NCI-H345 treated with DMSO at 0.1 percent for 48 hours (cell line): ENCODE measurements at regions not wholly inside any gene's neighbourhood (a gene's known extent, or its start where the extent isn't known, plus 50 kb on each side); places are given as distances from the start of the nearest gene placed in this dataset.

Experiments
- DNase-seq: peaks from one replicate; lab custom pipeline; 2025; ENCODE audit not compliant: unreplicated experiment; lab: John Stamatoyannopoulos, UW

DNA sequence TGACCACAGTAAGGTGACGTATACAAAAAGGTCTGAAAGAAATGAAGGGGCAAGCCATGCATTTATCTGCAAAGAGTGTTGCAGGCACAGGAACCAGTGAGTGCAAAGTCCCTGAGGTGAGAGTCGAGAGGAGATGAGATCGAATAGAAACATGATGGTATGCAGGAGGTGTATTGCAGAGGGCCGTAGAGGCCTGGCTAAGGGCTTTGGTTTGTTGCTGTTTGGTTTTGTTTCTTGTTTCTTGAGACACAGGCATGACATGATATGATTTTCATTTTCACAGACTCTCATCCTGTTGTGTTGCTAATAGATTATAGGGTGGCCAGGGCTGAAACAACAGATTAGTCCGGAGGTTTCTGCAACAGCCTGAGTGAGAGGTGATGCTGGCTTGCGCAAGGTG lies 80.4 kb downstream of the HSPH1 start:
- no peak for DNase-seq

DNA sequence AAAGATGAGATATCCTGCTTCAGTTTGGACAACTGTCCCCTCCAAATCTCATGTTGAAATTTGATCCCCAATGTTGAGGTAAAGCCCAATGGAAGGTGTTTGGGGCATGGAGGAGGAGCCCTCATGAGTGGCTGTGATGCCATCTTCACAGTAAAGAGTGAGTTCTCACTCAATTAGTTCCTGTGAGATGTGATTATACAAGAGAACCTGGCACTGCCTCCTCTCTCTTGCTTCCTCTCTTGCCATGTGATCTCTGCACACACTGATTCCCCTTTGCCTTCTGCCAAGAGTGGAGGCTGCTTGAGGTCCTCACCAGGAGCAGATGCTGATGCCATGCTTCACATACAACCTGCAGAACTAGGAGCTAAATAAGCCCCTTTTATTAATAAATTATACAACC lies 86.9 kb downstream of the HSPH1 start:
- no peak for DNase-seq

DNA sequence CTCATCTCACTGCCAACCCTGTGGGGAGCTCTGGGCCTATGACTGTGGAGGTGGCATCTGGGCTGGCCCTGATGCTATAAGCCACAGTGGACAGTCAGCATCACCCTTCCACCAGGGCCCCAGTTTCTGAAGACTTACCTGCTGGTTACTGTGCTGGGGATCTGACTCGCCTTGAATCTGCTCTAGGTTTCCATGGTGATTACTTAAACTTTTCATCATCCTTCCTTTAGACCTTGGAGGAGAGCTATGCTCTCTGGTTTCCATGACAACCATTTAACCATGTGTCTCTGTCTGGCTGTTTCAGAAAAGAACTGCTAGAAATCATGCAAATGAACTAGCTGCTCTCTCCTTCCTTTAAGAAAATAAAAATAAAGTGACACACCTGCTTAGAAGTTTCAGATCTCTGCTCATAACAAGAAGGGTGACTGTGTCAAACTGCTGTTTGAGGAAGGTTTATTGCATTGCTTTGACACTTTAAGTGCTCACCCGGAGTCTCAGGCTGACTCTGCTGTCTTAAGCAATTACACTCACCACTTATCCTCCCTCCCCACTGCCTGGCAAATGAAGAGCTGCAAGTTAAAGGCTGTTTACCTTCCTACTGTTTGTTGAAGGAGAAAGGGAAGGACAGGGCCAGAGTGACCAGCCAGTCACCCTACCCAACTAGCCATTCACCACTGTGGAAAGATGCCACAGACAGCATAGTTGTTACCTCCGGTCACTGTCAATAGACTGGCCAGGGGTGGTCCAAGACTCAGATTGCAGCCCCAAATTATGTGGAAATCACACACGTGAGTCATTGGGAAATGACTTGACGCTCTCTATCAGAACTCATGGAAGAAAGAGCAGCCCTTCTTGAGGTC lies 87.6 kb downstream of the HSPH1 start:
- DNase-seq: no peak

DNA sequence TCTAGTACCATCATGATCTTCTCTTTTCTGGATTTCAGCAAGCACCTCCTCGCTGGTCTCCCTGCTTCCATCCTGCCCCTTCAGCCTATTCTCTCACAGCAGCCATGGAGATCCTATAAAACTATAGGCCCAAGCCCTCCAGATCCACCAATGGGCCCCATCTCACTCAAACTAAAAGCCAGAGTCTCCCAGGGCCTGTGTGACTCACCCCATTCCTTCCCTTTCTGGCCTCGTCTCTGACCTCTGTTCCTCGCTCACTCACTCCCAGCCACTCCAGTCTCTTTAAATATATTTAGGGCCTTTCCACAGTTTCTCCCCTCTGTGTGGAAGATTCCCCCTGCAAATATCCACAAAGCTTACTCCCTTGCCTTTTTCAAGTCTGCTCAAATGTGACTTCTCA lies 89.7 kb downstream of the HSPH1 start:
- DNase-seq: no peak

DNA sequence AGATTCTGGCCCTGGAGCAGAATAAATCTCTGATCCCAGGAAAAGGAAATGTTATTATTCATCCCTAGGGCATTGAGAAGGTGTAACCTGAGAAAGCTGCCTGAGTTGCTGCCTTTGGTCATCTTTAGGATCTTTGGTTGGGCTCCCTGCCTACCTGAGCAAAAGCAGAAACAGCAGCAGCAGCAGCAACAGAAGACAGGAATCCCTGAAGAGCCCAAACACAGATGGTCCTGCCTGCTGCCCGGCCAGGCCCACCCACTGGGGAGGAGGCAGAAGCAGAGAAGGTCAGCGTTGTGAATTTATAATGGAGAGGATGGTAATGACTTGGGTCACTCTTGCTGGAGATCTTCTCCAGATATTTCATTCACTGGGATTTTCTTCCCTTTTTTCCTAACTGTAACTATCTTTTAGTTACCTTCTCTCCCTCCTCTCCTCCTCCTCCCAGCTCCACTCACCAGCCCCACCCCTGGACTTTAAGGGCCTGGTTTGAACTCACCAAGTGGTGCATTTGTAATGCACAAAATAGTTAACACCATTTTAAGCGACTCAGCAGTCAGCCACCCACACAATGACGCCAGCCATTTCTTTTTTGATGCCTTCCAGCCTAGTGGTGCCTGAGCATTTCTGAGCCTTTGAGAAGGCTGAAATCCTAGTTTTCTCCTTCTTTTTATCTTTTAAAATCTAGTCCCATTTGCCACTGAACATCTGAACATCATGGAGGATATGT lies 91.7 kb downstream of the HSPH1 start:
- no peak for DNase-seq

DNA sequence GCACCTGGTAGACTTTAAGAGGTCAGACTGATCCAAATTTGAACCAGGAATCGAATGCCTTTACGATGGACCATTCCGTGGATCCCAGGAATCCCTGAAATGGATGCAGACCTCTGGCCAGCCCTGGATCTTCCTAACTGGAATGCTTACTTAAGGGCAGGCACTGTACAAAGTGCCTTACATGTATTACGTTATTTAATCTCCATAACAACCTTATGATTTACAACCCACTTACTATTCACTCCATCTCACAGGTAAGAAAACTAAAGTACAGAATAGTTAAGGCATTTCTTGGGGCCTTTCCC lies 93.6 kb downstream of the HSPH1 start:
- DNase-seq: no peak

DNA sequence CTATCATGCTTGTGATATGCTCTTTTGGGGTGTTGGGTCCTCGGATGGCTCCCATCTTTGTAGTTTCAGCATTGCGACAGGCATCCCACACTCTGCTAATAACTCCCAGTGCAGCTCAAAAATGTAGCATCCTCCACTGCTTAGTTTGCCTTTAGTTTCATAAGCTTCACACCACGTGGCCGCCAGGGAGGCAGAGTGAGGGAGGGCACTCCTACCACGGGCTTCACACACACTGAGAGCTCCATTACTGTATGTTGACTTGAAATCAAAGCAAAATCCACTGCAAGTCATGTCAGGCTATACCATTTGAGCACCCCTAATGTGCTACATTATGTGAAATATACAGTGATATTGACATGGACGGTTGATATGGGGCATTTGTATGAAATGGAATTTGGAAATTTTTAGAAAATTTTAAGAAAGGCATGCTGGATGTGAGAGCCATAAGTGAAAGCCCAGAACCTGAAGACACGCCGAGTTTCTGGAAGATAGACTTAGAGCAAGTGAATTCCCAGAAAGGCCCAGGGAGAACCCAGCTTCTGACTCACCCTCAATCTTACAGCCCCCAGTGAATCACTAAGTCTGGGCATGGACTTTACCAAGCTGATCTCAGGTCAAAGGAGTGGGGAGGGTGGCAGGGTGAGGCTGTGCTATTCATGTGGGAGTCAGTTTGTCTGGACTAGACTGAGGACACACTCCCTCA lies 94.1 kb downstream of the HSPH1 start:
- DNase-seq: no peak

DNA sequence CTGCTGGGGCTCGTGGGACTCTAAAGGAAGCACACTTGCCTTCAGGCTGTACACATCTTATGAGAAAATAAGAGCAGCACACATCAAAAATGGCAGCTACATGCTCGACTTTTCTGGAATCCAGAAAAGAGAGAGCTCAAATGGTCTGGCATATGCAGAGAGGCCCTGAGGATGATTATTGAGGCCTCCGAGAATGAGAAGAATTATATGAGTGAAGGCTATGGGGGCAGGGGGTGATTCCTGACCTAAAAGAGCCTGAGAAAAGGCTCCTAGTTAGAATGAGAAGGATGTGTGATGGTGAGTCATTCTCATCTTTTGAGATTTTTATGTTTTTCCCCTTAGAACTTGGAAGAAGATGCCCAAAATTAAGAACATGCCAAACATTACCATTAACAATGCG lies 97.1 kb downstream of the HSPH1 start:
- no peak for DNase-seq

DNA sequence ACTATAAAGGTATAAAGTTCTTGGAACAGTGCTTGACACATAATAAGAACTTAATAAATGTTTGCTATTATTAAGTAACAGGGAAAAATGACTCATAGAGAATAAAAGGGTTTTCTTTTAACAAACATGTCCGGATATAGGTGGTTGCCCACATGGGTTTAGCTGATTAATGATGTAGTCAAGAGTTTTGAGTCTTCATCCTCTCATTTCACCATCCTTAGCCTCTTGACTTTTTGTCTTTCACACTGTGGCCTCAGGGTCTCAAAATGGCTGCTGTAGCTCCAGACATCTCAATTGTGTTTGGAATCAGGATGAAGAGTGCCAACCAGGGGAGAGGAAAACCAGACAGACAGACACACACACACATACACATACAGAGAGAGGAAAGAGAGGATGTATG lies 97.9 kb downstream of the HSPH1 start:
- no peak for DNase-seq

DNA sequence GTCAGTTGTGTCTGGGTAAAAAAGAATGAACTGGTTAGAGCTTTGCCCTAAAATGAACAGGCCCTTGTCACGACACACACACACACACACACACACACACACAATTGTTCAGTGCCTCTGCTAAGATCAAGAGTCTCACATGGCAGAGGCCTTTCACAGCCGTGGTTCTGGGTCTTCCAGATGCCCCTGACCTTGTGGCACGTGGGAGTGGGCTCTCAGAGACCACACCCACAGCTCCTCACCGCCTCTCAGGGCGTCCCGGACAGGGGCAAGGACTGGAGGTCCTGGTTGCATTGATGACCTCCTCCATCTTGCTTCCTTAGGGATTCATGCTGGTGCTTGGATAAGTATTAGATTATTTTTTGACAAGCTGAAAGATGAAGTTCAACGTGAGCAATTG lies 101.0 kb downstream of the HSPH1 start:
- no peak for DNase-seq

DNA sequence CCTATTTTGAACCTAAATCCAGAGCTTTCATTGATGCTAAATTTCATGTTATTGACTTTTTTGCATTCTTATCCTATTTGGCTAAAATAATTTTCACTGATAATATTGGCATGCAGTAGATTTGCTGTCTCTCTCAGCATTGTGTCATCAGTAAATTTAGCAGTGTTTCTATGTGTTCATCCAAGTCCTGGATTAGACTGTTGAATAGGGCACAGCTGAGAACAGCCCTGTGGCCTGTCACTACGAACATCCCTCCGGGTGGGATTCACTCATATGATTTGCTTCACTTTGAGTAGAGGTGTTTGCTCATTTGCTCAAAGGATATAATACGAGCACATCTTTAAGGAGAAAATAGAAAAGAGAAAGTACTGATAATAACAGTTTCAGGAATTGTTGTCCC lies 101.5 kb downstream of the HSPH1 start:
- DNase-seq: no peak

DNA sequence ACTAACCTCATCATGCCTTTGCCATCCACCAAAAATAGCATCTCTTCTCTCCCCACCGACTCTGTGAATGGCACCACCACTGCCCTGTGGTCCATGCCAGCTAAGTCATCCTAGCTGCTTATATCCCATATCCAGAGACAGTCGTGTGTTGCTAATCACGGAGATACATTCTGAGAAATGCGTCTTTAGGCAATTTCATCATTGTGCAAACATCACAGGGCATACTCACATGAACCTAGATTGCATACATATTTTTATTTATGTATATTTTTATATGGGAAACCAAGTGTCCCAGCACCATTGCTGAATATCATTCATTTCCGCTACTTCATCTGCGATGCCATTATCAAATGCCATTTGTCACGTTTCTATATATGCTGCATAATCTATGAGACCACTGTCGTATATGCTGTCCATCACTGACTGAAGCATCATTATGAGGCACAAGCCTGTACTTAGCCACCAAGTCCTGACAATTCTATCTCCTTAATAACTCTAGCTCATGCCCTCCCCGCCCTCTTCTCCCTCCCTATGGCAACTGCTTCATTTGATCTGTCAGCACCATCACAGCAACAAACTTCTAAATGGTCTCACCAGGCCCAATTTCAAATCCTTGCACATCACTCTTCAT lies 104.2 kb downstream of the HSPH1 start:
- DNase-seq: no peak

DNA sequence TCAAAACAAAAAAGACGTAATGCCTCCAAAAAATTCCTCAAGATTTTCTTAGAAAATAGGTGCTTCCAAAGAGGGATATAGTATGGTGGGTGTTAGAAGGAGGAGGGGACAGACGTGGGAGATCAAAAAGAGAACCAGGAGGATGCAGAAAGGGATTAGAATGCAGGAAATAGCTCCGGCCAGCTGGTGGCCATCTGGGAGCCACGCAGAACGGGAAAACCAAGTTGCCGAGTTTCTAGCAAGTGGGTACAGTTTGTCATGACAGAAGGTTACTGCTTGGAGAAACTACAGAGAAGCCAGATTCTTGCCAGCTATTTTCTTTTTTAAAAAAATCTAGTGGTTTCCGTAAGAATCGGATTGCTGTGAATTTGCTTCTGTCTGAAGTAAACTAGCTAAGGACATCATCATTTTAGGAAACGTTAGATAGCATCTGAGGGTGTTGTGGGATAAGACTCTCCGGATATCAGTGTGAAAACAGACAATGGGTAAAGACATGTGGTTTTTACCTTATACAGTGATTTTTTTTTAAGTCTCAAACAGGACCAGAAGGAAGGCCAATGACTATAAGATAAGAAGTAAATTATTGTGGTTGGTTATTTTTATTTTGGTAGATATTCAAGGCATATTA lies 104.9 kb downstream of the HSPH1 start:
- no peak for DNase-seq

DNA sequence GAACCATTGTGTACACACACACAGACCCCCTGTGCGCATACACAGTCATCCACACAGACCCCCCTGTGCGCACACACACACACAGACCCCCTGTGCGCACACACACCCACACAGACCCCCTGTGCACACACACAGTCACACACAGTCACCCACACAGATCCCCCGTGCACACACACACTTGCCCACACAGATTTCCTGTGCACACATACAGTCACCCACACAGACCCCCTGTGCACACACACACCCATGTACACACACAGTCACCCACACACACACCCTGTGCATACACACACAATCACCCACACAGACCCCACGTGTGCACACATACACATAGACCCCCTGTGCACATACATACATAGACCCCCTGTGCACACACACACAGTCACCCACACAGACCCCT lies 106.1 kb downstream of the HSPH1 start:
- DNase-seq: no peak

DNA sequence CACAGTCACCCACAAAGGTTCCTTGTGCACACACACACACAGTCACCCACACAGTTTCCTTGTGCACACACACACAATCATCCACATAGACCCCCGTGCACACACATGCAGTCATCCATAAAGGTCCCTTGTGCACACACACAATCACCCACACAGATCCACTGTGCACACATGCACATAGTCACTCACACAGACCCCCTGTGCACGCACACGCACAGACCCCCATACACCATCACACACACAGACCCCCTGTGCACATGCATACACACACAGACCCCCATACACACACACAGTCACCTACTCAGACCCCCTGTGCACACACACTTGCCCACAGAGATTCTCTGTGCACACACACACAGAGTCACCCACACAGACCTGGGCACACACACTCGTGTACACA lies 107.1 kb downstream of the HSPH1 start:
- no peak for DNase-seq

DNA sequence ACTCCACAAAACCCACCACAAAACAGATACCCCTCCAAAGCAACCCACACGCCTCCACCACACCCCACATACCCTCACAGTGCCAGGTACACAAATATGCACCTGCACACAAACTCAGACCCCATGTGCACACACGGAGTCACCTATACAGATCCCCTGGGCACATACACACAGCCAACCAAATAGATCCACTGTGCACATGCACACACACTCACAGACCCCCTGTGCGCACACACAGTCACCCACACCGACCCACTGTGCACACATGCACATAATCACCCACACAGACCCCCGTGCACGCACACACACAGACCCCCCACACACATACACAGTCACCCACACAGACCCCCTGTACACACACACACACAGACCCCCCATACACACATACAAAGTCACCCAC lies 107.8 kb downstream of the HSPH1 start:
- no peak for DNase-seq

DNA sequence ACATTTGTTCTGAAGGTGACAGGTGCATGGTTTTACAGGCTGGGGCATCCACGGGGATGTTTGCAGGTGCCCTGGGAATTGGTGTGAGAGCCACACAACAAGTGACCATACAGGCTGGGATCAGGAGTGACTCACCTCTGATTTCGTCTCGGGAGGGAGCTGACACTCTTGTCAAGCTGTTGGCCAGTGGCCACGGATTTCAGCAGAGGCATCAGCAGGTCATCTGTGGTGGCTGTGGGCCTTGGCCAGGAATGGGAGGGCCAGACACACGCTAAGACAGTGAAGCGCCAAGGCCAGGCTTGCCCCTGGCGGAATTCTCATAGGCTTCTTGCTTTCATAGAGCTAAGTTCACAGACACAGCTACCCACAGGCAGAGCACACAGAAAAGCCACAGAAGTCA lies 108.6 kb downstream of the HSPH1 start:
- DNase-seq: no peak

DNA sequence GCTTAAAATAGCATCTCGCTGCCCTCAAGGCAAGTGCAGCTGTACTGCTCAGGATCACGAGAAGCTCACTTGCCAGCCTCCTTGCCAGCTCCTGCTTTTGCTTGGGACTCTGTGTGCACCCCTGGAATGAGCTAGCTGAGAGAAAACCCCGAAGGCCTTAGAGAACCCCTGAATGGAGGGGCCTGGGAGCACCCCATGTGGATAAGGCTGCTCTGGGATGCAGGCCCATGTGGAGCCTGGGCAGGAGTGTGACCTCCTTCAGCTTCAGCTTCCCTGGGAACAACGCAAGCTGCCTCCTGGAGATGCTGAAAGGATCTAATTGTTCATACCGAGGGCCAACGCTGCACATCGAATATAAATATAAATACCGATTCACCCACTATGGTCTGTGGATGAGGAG lies 109.2 kb downstream of the HSPH1 start:
- DNase-seq: no peak

DNA sequence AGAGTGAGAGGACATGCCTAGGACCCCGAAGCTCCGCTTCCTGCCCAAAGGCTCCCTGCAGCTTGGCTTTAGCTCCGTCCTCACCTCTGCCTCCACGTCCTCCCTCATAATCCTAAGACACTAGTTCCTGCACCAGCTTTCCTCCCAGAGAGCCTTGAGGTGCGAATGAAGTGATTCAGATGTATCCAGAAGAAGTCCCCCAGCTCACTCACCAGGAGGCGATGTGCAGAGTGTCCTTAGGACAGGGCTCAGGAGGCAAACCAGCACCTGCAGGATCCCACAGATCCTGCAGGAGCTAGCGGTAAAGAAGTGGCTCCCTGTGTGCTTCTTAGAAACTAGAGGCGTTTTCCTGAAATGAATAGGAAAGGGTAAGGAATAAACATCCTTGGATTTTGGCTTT lies 109.7 kb downstream of the HSPH1 start:
- DNase-seq: no peak

DNA sequence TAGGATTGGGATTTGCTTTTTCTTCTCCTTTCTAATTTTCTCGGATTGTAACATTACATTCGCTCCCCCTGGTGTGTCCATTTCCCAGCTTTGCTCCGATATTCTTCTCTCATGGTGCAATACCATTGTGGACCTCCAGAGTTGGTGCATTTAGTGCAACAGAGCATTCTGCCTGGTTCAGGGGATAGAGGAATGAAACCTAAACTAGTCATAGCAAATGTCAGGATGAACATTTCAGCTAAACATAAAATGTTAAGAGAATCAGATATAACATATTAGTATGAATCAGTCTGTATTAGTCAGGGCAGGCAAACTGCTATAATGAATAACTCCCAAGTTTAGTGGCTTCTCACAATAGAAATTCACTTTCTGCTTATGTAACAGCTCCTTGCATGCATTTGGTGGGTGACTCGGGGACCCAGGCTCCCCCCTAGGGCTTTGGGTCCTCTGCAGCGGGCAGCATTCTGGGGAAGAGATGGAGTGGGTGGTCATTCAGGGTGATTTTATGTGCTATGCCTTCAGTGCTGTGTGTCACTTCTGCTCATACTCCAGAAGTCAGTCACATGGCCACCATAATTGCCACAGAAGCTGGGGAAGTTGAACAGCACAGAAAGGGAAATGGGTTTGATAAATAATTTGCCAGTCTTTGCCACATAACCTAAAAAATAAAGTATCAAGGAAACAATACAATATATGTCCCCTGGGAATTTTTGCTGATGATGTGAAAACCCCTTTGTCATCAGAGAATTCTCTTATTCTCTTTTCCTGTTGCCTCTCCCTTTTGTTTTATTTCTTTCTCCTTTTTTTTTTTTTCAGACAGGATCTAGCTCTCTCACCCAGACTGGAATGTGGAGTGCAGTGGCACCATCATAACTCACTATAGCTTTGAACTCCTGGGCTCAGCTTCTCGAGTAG lies 111.0 kb downstream of the HSPH1 start:
- no peak for DNase-seq
